ENCODE measurements at regions not wholly inside any gene's neighbourhood (a gene's known extent, or its start where the extent isn't known, plus 50 kb on each side); places are given as distances from the start of the nearest gene placed in this dataset.

GRCh38 chr1:184919892-184920291 is 54.4 kb downstream of the NIBAN1 start:
- POLR2A ChIA-PET = no interaction called here
- Mint-ChIP-seq H3K4me1 (peaks cover 3% of the 10 kb centered on the region; the same call in 1 of the 2 replicates), H3K27ac (no peak overlapping the region), H3K27me3 (ENCODE audit: low read depth) (no peaks in the 10 kb centered on the region), H3K4me3 (no peak overlapping the region), H3K9me3 (peaks cover 4% of the 10 kb centered on the region; the same call in 1 of the 2 replicates), H3K36me3 (no peaks in the 10 kb centered on the region)
- no peak for DNase-seq (ENCODE audit: low spot score)
- CTCF ChIA-PET = interaction anchor here (0.6 kb wide), 1 partner anchor 229 kb away, joined by 5 read pairs; no protein-coding TSS in a partner anchor
- no peak for TF ChIP-seq ZNF512 (CRISPR knock-in tag; IDR thresholded peaks at IDR 0.05; ENCODE audit: borderline replicate concordance)
- ATAC-seq = no peak

GRCh38 chr1:184915463-184916090 is 58.7 kb downstream of the NIBAN1 start:
- ATAC-seq (no peak), DNase-seq (ENCODE audit: low spot score) (no peak)
- H3K27ac Mint-ChIP-seq = no peak overlapping the region
- H3K36me3 Mint-ChIP-seq = no peaks in the 10 kb centered on the region
- H3K9me3 Mint-ChIP-seq = peaks cover 4% of the 10 kb centered on the region; the same call in 1 of the 2 replicates
- POLR2A ChIA-PET = no interaction called here
- TF ChIP-seq ESRRA (CRISPR knock-in tag; IDR thresholded peaks at IDR 0.05; ENCODE audit: borderline replicate concordance) = no peak
- TF ChIP-seq OVOL2 (CRISPR knock-in tag; IDR thresholded peaks at IDR 0.05; ENCODE audit: borderline replicate concordance) = no peak
- no peak for TF ChIP-seq ZNF532 (CRISPR knock-in tag; IDR thresholded peaks at IDR 0.05; ENCODE audit: borderline replicate concordance)
- no peak for TF ChIP-seq MYBL2 (CRISPR knock-in tag; IDR thresholded peaks at IDR 0.05)
- no peak for TF ChIP-seq TCF7 (CRISPR knock-in tag; IDR thresholded peaks at IDR 0.05; ENCODE audit: low read depth)
- TF ChIP-seq FOXJ3 (CRISPR knock-in tag; IDR thresholded peaks at IDR 0.05; ENCODE audit: borderline replicate concordance) = no peak
- no peak for TF ChIP-seq CREM (CRISPR knock-in tag; IDR thresholded peaks at IDR 0.05)
- TF ChIP-seq E2F1 (CRISPR knock-in tag; IDR thresholded peaks at IDR 0.05) = no peak
- no peak for TF ChIP-seq GTF2I (CRISPR knock-in tag; conservative IDR thresholded peaks at IDR 0.05)
- TF ChIP-seq ZNF232 (CRISPR knock-in tag; IDR thresholded peaks at IDR 0.05) = no peak
- no peak for TF ChIP-seq CDX4 (CRISPR knock-in tag; IDR thresholded peaks at IDR 0.05; ENCODE audit: borderline replicate concordance)
- TF ChIP-seq ATF6 (CRISPR knock-in tag; IDR thresholded peaks at IDR 0.05) = no peak
- TF ChIP-seq ATF1 (CRISPR knock-in tag; IDR thresholded peaks at IDR 0.05) = no peak
- TF ChIP-seq ZNF121 (CRISPR knock-in tag; IDR thresholded peaks at IDR 0.05) = no peak
- no peak for TF ChIP-seq ZMAT4 (CRISPR knock-in tag; IDR thresholded peaks at IDR 0.05)
- peaks cover 3% of the 10 kb centered on the region; the same call in 1 of the 2 replicates for H3K4me1 Mint-ChIP-seq
- CTCF ChIA-PET = no interaction called here
- no peaks in the 10 kb centered on the region for H3K27me3 Mint-ChIP-seq (ENCODE audit: low read depth)
- no peak overlapping the region for H3K4me3 Mint-ChIP-seq

Measured in WTC11 (cell line).